ENCODE measurements at regions not wholly inside any gene's neighbourhood (a gene's known extent, or its start where the extent isn't known, plus 50 kb on each side); places are given as distances from the start of the nearest gene placed in this dataset.
"Not testable (repeated sequence)": the region's sequence is repeated elsewhere in the genome, so short reads cannot be mapped to it uniquely, and the experiment has no call there.

DNA sequence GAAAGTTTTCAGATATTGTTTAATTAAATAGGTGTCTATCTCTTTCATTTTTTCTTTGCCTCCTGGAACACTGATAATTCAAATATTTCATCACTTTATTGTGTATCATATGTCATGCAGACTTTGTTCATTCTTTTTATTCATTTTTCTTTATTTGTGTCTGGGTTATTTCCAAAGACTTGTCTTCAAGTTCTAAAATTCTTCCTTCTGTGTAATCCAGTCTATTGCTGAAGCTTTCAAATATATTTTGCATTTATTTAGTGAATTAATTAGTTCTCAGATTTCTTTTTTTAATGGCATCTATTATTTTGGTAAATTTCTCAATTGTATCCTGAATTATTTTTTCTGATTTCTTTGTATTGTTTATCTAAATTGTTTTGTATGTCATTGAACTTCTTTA lies 70.1 kb downstream of the ZNF330 start:
- no peak for DNase-seq (ENCODE audit: low read depth in 2 of 2)

DNA sequence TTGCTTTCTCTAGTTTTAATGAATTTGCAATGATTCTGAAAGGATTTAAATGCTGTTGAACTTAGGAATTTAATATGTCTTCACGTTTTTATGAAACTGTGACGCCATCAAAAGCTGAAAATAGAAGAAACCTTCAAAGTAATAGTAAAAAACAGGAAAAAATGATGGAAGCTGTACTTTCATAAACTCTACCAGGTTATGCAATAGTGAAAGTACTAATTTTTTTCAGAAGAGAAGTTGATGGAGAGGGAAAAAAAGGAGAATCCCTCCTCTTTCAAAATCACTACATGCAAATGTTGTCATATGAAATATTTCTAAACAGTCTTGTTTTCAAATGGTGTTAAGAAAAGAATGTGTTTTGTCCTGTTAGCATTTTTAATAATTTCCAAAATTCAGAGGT lies 73.6 kb downstream of the ZNF330 start:
- DNase-seq (ENCODE audit: low read depth in 2 of 2), result no peak

DNA sequence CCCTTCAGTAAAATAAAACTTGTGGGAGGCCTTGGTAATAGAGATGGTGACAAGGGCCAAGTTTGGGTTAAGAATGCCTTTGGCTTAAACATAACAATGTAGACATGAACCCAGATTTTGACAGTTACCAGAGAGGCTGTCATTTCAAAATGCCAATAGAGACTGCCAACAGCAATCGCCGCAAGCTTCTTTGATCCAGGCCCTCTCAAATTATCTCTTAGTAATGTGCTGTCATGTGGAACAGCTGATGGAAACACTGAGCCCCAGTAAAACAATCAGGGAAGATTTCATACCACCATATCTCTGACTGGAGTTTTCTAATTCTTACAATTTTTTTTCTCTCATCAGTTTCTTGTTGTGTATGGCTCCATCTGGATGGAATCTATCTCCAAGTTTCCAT lies 80.5 kb downstream of the ZNF330 start:
- DNase-seq (ENCODE audit: low read depth in 2 of 2), result no peak

DNA sequence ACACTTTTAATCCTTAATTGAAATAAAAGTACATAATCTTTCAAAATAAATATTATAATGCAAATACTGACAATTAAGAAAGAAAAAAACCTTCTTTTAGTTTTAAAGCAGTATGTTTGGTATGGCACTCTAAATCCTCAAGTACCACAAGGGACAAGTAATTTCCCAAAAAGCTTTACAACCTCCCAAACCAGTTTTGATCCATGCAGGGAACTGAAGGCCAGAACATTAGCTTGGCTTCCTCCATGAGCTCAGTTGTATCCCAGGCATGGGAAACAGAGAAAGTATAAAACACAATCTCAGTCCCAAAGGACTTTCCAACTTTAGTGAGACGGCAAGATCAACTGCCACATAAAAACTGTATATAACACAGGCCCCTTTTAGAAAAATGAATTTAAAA lies 82.2 kb downstream of the ZNF330 start:
- DNase-seq (ENCODE audit: low read depth in 2 of 2), result no peak

DNA sequence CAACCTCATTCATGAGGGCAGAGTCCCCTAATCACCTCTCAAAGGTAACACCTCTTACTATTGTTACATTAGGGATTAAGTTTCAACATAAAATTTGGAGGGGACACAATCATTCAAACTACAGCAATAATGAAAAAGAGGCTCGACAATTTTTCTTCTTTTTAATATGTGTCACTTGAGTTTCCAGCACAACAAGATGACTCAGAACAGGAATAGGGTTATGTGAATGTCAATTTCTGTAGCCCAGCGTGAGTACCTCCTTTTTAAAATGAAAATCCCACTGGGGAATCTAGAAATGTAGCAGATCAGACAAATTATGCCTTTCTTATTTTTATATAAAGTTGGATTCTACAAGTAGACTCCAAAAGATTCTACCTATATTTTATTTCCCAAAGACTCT lies 83.7 kb downstream of the ZNF330 start:
- no peak for DNase-seq (ENCODE audit: low read depth in 2 of 2)

DNA sequence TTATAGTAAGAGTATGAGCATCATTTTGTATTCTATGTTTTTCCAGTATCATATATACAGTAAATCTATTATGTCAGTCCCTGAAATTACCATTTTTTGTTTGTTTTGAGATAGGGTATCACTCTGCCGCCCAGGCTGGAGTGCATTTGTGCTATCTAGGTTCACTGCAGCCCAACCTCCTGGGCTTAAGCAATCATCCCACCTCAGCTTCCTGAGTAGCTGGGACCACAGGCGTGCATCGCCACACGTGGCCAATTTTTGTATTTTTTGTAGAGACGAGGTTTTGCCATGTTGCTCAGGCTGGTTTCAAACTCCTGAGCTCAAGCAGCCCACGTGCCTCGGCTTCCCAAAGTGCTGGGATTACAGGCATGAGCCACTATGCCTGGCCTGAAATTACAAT lies 85.6 kb downstream of the ZNF330 start:
- DNase-seq (ENCODE audit: low read depth in 2 of 2), result no peak

- peak; percentile 30 to 36 for DNase-seq (ENCODE audit: low read depth in 2 of 2)
These were observed 86.6 kb downstream of the ZNF330 start for GRCh38 chr4:141307241-141307689.

GRCh38 chr4:141309874-141310273 lies 89.2 kb downstream of the ZNF330 start:
- no peak for DNase-seq (ENCODE audit: low read depth in 2 of 2)

DNA sequence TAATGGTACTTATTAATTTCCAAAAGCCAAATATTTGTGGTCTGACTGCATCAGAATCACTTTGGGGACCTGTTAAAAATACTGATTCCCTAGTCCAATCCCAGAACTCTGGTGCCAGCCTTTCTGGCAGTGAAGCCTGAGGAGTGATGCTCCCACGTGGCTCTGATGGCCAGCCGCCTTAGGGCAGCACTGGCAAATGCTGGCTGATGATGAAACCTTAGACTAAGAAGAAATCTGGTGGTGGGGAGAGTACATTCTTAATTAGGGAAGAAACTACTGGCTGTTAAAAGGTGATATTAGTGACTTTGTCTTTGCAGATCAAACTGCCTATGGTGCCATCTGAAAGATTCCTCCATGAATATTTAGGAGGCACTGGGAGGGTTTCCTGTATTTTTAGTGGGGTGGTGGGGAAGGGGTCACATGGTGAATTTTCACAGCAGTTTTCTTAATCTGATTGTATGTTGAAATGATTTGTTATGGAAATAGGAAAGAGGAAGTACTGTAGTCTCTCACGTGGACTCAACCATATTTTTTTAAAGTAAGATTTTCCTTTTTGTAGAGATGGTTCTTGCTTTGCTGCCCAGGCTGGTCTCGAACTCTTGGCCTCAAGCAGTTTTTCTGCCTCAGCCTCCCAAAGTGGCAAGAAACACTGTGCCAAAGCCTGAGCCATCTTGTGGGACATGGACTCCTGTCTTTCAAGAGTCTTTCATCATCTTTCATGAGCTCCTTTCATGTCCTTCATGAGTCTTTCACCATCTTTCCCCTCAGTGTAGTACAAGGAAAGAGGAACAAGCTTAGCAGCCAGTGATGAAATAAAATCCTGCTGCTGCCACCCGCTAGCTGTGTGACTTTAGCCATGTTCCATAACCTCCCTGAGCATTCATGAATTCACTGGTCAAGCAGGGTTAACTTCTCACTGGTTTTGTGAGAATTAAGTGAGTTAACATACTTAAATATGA lies 90.8 kb downstream of the ZNF330 start:
- DNase-seq (ENCODE audit: low read depth in 2 of 2), result no peak

DNA sequence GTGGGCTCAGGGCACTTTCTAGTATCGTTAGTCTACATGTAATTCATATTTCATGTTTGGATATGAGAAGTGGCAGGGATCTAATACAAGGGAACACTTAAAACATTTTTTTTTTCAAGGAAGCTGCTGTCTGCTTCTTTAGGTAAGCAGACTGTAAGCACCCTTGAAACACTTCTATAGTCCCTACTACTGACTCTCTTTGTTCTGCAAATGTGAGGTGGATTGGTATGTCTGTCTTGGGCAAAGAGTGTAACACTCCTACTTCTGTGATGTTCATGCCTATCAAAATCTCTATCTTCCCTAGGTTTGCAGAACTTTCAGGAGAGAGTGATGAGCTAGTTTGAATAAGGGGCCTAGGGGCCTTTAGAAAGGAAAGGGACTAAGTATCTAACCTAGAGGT lies 93.9 kb downstream of the ZNF330 start:
- DNase-seq (ENCODE audit: low read depth in 2 of 2), result no peak

DNA sequence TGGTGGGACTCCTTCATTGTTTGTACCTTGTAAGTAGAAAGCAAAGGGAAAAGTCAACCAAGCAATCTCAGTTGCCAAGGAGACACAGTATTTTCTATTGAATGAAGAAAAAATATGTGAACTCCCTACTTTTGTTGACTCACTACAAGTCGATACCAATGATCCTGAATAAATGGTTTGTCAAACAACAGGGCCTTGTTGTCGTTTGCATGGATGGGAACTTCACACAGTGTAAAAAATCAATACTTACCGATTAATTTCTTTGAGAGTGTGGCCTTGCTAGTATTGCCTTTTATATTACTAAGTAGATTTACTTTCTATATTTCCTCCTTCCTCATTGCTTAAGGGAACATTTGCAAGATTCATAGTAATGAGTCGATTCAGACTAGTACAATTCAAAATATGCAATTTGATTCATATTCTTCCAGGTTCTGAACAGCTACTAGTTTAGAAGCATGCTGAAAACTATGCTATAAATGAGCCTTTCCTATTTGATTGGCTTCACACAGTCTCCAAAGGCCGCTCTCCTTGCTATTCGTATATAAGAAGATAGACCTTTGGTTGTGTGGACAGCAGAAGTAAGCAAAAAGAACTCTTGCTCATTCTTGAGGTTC lies 108.0 kb downstream of the ZNF330 start:
- no peak for DNase-seq (ENCODE audit: low read depth in 2 of 2)

GRCh38 chr4:141329174-141329569 lies 108.5 kb downstream of the ZNF330 start:
- DNase-seq (ENCODE audit: low read depth in 2 of 2), result no peak

DNA sequence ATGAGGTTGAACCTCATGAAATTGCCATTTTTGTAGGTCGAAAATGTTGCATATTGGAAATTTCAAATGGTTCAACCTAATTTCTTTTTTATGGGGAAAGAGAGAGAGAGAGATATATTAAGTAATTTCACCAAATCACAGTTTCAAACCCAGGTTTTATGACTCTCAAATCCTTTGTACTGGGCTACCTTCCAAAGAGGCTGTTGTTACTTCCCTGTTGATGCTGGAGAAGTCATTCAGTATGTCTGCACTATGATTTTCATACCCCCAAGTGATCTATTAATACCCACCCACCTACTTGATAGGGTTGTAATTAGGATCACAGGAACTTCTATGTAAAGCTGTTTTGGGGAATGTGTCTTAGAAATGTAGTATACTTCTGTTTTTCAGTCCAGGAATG lies 109.9 kb downstream of the ZNF330 start:
- no peak for DNase-seq (ENCODE audit: low read depth in 2 of 2)

GRCh38 chr4:141331534-141332358 lies 111.1 kb downstream of the ZNF330 start:
- DNase-seq (ENCODE audit: low read depth in 2 of 2), result no peak

DNA sequence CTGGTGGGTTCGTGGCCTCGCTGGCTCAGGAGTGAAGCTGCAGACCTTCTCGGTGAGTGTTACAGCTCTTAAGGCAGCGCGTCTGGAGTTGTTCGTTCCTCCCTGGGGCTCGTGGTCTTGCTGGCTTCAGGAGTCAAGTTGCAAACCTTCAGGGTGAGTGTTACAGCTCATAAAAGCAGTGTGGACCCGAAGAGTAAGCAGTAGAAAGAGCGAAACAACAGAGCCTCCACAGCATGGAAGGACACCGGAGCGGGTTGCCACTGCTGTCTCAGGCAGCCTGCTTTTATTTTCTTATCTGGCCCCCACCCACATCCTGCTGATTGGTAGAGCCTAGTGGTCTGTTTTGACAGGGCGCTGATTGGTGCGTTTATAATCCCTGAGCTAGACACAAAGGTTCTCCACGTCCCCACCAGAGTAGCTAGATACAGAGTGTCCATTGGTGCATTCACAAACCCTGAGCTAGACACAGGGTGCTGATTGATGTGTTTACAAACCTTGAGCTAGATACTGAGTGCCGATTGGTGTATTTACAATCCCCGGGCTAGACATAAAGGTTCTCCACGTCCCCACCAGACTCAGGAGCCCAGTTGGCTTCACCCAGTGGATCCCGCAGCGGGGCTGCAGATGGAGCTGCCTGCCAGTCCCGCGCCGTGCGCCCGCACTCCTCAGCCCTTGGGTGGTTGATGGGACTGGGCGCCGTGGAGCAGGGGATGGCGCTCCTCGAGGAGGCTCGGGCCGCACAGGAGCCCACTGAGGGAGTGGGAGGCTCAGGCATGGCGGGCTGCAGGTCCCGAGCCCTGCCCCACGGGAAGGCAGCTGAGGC lies 111.9 kb downstream of the ZNF330 start:
- DNase-seq (ENCODE audit: low read depth in 2 of 2), result not testable (repeated sequence)

- not testable (repeated sequence) for DNase-seq (ENCODE audit: low read depth in 2 of 2)
These were observed 112.9 kb downstream of the ZNF330 start for GRCh38 chr4:141333456-141334230.

- no peak for DNase-seq (ENCODE audit: low read depth in 2 of 2)
These were observed 114.5 kb downstream of the ZNF330 start for GRCh38 chr4:141335166-141335565.

- no peak for DNase-seq (ENCODE audit: low read depth in 2 of 2)
These were observed 117.5 kb downstream of the ZNF330 start for GRCh38 chr4:141338238-141338637.

- DNase-seq (ENCODE audit: low read depth in 2 of 2), result no peak
These were observed 118.7 kb downstream of the ZNF330 start for GRCh38 chr4:141339391-141339790.

GRCh38 chr4:141339966-141340365 lies 119.3 kb downstream of the ZNF330 start:
- DNase-seq (ENCODE audit: low read depth in 2 of 2), result no peak

- no peak for DNase-seq (ENCODE audit: low read depth in 2 of 2)
These were observed 119.8 kb downstream of the ZNF330 start for GRCh38 chr4:141340458-141340857.
